ENCODE measurements at regions not wholly inside any gene's neighbourhood (a gene's known extent, or its start where the extent isn't known, plus 50 kb on each side); places are given as distances from the start of the nearest gene placed in this dataset.
"Not testable (repeated sequence)": the region's sequence is repeated elsewhere in the genome, so short reads cannot be mapped to it uniquely, and the experiment has no call there.

GRCh38 chr2:57181315-57182038 is 865.1 kb upstream of the VRK2 start:
- no peak for DNase-seq

DNA sequence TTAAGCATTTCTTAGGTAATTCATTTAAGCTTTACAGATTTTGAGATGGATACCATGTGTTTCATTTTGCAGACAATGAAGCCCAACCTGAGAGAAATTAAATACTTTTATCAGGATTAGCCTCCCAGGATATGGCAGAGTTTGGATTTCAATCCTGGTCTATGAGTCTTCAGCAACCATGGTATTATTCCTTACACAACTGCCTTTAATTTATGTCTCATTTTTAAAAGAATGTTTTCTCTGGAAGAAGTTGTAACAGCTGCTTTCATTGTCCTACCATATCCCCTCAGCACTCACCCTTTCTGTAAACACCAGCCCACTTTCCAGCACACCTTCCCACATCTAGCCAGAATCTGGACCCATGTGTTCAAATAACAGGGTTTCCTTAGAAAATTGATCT is 863.7 kb upstream of the VRK2 start:
- no peak for DNase-seq

GRCh38 chr2:57185568-57185967 is 861.0 kb upstream of the VRK2 start:
- DNase-seq: no peak

- DNase-seq: no peak
Observed at GRCh38 chr2:57190007-57190406, 856.6 kb upstream of the VRK2 start.

GRCh38 chr2:57199663-57200062 is 846.9 kb upstream of the VRK2 start:
- DNase-seq: no peak

GRCh38 chr2:57204364-57204763 is 842.2 kb upstream of the VRK2 start:
- DNase-seq: no peak

DNA sequence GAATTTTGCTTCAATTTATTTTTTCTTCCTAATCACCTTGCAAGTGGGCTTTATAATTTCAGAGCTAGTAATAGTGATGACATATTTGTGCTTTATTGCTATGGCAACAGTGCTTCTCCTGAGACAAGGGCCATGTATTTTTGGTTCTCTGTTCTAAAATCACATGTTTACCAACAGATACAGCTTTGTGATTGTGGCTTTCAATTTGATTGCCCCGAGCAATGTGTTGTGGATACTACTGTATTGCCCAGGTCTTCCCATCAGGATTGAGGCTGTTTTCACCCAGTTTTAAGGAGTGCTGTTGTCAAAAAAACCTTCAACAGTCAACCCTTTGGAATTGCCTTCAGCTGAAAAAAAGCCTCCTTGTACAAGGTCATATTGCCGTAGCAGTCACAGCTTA is 841.4 kb upstream of the VRK2 start:
- DNase-seq: no peak

DNA sequence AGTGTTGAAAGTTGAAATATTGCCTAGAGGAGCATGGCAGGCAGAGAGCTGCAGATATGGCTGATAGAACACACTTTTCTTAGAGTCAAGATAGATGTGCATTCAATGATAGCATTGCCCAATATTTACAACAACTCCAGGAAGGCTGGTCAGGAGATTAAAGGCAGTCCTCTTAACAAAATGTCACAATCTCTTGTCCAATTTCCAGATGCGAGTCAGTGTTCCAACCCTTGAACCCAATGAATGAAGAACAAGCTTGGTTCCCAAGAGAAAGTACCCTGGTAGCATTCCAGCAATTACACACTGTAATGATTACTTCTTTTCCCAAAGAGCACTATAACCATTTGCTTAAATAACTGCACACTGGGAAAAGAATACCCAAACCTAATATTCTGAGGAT is 839.4 kb upstream of the VRK2 start:
- no peak for DNase-seq

GRCh38 chr2:57209799-57210198 is 836.8 kb upstream of the VRK2 start:
- DNase-seq: no peak

GRCh38 chr2:57210855-57211254 is 835.8 kb upstream of the VRK2 start:
- no peak for DNase-seq

DNA sequence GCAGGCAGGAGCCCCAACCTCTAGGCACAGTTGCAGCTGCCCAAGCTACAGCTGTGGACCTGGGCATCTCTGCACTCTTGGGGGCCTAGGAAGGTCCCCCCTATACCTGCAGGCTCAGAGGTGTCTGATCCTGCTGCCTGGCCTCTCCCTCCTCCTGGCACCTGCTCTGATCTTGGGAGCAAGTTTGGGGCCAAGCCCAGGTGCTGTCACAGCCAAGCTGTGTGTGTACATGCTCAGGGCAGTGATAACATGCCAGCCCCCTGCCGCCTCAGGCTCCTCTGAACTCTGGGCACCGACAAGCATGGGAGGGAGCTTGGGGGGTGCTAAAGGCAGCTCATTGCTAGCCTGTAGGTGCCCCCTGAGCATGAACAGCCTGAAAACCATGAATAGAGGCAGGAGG is 829.6 kb upstream of the VRK2 start:
- no peak for DNase-seq

DNA sequence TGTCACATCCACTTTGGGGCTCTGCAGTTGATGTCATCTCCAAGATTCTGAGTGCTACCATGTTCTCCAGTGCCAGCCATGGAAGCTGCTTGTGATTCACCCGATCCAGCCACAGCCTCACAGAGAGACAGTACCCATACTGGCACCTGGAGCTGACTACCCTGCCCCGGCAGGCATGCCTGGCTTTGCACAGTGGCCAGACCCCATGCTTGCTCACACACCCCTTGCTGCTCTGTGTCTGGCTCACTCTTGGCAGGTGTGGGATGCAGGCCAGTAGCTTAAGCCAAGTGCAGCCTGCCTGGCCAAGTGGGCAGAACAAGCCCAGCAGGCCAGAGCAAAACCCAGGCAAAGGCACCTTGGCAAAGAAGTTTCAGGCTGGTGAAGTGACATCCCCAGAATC is 828.4 kb upstream of the VRK2 start:
- DNase-seq: no peak

GRCh38 chr2:57229706-57230105 is 816.9 kb upstream of the VRK2 start:
- not testable (repeated sequence) for DNase-seq

DNA sequence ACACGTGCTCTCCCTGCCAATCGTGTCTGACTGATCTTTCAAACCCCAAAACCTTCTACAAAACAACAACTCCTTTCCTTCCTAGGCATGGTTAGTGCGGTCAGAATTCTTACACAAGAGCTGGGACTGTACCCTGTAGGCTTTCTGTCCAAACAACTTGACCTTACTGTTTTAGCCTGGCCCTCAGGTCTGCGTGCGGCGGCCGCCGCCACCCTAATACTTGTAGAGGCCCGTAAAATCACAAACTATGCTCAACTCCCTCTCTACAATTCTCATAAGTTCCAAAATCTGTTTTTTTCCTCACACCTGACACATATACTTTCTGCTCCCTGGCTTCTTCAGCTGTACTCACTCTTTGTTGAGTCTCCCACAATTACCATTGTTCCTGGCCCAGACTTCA is 814.3 kb upstream of the VRK2 start:
- not testable (repeated sequence) for DNase-seq

- not testable (repeated sequence) for DNase-seq
Observed at GRCh38 chr2:57251495-57251894, 795.1 kb upstream of the VRK2 start.

DNA sequence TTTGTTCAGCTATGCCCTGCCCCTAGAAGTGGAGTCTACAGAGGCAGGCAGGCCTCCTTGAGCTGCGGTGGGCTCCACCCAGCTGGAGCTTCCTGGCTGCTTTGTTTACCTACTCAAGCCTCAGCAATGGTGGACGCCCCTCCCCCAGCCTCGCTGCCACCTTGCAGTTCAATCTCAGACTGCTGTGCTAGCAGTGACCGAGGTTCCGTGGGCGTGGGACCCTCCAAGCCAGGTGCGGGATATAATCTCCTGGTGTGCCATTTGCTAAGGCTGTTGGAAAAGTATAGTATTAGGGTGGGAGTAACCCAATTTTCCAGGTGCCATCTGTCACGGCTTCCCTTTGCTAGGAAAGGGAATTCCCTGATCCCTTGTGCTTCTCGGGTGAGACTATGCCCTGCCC is 770.2 kb upstream of the VRK2 start:
- DNase-seq: not testable (repeated sequence)

DNA sequence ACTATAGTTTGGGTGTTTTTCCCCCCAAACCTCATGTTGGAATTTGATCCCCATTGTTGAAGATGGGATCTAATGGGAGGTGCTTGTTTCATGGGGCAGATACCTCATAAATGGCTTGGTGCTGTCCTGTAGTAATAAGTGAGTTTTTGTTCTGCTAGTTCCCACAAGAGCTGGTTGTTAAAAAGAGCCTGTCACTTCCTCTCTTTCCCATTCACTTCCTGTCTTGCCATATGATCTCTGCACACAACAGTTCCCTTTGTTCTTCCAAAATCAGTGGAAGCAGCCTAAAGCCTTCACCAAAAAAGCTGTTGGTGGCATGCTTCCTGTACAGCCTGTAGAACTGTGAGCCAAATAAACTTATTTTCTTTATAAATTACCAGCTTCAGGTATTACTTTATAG is 768.2 kb upstream of the VRK2 start:
- no peak for DNase-seq

DNA sequence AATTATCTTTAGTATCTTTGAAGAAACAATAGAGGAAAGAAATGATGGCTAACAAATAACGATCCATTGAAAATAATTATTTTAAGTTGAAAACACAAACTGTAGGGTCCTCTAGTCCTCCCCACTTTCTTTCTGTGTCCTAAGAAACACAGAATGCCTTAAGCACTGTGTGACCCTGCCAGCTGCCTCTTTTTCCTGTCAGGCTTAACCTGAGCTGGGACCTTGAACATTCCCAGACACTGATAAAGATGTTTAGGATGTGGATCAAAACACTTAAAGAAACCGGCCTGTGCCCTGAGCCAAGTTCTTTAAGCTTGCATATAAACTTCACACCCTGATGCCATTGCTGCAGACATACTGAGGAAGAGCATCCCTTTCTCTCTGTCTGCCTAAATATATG is 755.4 kb upstream of the VRK2 start:
- DNase-seq: no peak

- no peak for DNase-seq
Observed at GRCh38 chr2:57296795-57297517, 749.6 kb upstream of the VRK2 start.

GRCh38 chr2:57313678-57314077 is 732.9 kb upstream of the VRK2 start:
- DNase-seq: no peak

DNA sequence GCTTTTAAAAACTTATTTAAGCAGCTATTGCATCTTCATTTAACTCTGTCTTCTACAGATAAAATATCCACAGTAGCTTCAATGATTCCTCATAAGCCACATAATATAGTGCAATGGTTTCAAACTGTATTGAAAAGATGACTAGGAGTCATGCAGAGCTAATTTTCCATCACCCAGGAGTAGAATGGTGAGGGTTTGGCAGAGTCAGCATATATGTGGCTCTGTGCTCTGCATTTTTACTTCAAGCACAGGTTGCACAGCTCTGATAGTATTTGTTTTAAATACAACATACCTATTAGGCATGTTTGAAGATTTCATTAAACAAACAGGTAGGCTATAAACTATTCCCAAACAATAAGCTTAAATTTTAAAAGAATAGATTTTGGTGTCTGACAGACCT is 731.9 kb upstream of the VRK2 start:
- DNase-seq: no peak

GRCh38 chr2:57330447-57330846 is 716.2 kb upstream of the VRK2 start:
- no peak for DNase-seq

GRCh38 chr2:57333221-57333620 is 713.4 kb upstream of the VRK2 start:
- no peak for DNase-seq

GRCh38 chr2:57343391-57344006 is 703.1 kb upstream of the VRK2 start:
- DNase-seq: no peak
